ENCODE measurements at regions not wholly inside any gene's neighbourhood (a gene's known extent, or its start where the extent isn't known, plus 50 kb on each side); places are given as distances from the start of the nearest gene placed in this dataset.

GRCh38 chr5:96031180-96031579 is 69.5 kb upstream of the ELL2 start:
- TF ChIP-seq CTCF (IDR thresholded peaks at IDR 0.05; ENCODE audit: low read length) (no peak), EZH2 (IDR thresholded peaks at IDR 0.05; ENCODE audit: borderline replicate concordance, low read length) (no peak)
